ENCODE measurements at regions not wholly inside any gene's neighbourhood (a gene's known extent, or its start where the extent isn't known, plus 50 kb on each side); places are given as distances from the start of the nearest gene placed in this dataset.

- TF ChIP-seq FOXK2 (IDR thresholded peaks at IDR 0.05) (no peak), FOXA1 (IDR thresholded peaks at IDR 0.05) (no peak)
These were observed 199.5 kb upstream of the LPP start for GRCh38 chr3:187954516-187954872.

Data from HEK293T (cell line).